GM19452 (cell line): ENCODE measurements at regions not wholly inside any gene's neighbourhood (a gene's known extent, or its start where the extent isn't known, plus 50 kb on each side); places are given as distances from the start of the nearest gene placed in this dataset.

Experiments
- ATAC-seq: cut with Tn5 transposase; IDR thresholded peaks from one replicate; pipeline ENCODE4 v1.9.1; 2021; ENCODE audit not compliant: unreplicated experiment

DNA sequence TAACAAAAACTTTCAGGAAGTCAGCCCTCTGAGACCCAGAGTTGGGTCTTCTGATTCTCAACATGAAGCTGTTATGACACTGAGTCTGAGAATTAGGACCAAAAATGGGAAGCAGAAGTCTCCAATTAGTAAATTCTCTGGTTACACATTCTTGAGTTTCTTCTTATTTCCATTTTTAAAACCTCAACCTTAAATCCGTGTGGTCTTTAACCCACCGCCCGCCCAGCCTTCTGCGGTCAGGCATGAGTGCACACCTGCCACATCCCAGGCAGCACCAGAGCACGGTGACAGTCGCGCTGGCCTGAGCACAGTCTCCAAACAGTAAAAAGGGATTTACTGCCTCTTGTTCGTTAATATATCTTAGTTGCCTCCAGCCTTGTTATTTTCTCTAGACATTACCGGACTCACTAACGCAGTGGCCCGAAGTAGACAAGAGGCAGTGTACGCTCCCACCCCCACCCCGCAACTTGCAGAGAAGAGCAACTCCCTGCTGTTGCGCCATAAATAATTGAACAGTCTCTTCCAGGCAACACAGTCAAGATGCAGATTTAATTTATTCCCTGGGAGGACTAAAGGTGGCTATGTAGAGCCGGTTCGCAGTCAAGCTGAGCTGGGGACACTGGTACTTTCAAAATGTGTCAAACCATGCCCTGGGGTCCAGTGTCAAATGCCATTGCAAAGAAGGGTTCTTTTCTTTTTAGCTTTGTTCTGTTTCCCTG is 147.0 kb upstream of the CELF2 start:
- ATAC-seq, result no peak

DNA sequence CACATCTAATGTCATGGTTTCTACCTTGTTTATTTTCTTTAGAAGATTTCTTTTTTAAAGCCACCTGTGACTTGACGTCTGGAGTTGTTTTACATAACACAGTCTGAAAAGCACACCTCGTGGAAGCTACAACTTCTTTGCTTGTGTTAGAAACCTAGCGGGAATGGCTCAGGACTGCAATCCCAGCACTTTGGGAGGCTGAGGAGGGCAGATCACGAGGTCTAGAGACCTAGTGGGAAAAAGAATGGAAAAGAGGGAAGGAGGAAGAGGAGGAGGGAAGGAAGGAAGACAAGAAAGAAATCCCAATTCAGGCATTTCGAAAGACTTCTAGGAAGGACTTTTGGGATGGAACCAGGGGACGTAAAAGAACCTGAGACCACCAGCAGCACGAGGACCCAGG is 146.3 kb upstream of the CELF2 start:
- ATAC-seq, result no peak

DNA sequence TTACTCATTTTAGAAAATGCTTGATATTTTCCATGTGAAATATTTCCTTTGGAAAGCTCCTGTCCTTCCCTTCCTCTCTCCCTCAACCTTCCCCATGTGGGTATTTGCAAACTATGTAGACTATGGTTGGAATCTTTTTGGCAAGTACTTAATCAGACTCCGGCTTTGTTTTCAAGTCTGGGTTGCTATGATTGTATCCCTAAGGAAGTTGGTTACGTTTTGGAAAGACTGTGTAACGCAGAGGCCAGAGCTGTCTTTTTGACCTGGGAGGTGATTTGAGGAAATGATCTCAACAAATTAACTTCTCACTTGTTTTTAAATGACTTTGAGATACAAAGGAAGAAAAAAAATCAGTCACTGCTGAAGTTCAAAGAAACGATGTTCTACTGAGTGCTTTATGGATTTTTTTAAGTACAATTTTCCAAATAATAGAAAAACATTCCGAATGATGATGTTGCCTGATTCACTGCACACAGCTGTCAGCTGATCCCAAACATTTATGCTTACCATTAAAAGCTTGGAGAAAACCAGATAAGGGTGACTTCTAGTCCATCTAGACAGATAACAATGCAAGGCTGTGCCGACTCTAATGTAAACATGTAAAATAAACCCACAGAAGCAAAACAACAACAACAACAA is 145.5 kb upstream of the CELF2 start:
- ATAC-seq, result no peak

GRCh38 chr10:10872764-10873163 is 144.9 kb upstream of the CELF2 start:
- ATAC-seq, result no peak

- no peak for ATAC-seq
Observed at GRCh38 chr10:10873289-10873688, 144.4 kb upstream of the CELF2 start.

DNA sequence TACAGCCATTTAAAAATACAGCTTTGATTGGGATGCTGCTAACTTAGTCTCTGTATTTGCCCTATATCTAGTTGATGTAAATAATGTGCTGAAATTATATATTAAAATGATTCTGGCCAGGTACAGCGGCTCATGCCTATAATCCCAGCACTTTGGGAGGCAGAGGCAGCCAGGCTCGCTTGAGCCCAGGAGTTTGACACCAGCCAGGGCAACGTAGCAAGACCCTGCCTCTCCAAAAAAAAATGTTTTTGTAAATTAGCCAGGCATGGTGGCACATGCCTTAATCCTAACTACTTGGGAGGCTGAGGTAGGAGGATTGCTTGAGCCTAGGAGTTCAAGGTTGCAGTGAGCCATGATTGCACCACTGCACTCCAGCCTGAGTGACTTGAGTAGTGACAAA is 143.8 kb upstream of the CELF2 start:
- ATAC-seq, result no peak

GRCh38 chr10:10878963-10879362 is 138.7 kb upstream of the CELF2 start:
- ATAC-seq, result no peak

DNA sequence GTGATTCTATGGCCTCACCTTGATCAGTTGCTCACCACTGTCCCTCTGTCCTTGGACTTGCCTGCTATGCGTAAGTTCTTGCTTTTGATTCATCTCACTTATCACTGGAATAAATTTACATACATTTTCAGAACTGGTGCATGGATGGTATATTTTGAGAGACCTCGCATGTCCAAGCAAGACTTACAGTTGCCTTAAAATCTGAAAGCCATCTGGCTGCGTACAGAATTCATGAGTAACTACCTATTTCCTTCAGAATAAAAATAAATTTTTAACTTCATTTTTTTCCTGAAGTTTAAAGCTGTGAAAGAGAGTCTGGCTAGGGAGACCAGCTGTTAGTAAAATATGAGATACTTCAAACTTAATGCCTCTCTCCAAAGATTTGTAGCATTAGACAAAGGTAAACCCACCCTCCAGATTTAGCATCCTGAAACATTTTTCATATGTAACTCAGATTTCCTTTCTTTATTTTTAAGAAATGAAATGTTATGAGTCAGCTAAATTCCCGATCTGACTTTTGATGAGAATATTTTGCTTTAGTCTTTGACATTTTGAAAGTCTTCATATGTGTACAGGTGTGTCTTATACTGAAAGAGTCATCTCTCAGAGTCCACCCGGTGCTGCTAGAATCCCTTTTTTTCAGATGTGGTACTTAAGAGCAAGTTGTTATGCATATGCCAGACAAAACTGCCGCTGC is 136.4 kb upstream of the CELF2 start:
- no peak for ATAC-seq

DNA sequence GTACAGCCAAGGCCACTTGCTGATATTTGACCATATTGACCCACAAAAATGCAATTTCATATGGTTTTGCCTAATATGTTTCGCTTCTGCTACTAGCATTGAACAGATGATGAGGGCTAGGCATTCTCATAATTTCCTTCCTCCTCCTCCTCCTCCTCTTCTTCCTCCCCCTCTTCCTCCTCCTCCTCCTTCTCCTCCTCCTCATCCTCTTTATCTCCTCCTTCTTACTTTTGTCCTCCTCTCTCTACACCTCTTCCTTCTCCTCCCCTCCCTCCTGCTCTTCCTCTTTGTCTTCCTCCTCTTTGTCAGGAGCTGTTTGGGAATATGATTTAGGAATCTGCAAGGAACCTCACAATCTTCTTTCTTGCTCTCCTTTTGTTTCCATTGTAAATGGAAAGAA is 133.9 kb upstream of the CELF2 start:
- no peak for ATAC-seq

- ATAC-seq, result no peak
Observed at GRCh38 chr10:10886861-10887531, 130.7 kb upstream of the CELF2 start.

GRCh38 chr10:10891124-10892082 is 126.3 kb upstream of the CELF2 start:
- ATAC-seq, result no peak

GRCh38 chr10:10892290-10892875 is 125.3 kb upstream of the CELF2 start:
- ATAC-seq, result no peak

- ATAC-seq, result no peak
Observed at GRCh38 chr10:10897400-10897799, 120.3 kb upstream of the CELF2 start.

DNA sequence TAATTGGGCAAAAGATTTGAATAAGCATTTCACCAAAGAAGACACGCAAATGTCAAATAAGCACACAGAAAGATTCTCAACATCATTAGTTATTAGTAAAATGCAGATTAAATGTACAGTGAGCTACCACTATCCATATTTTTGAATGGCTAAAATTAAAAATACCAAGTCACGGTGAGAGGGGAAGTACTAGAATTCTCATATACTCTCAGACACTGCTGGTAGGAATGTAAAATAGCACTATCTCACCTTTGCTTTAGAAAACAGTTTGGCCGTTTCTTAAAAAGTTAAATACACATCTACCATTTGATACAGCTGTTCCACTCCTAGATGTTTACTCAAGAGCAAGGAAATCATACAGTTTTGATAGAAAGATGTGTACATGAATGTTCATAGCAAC is 115.8 kb upstream of the CELF2 start:
- ATAC-seq, result no peak

GRCh38 chr10:10902951-10903350 is 114.7 kb upstream of the CELF2 start:
- ATAC-seq, result no peak

- no peak for ATAC-seq
Observed at GRCh38 chr10:10903620-10904019, 114.1 kb upstream of the CELF2 start.

DNA sequence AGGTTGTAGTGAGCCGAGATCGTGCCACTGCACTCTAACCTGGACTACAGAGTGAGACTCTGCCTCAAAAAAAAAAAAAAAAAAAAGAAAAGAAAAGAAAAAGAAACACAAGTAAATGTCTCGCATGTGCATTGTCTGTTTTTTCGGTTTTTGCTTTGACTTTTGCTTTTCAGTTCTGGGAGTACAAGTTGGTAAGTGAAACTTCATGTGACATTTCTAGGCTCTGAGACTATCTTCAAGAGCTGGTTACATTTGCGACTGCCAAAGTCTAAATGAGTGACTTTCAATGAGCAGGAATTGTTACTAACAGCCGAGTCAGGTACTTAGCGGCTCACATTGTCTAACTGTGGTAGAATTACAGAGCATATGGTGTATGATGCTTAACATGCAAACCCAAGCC is 107.0 kb upstream of the CELF2 start:
- no peak for ATAC-seq

DNA sequence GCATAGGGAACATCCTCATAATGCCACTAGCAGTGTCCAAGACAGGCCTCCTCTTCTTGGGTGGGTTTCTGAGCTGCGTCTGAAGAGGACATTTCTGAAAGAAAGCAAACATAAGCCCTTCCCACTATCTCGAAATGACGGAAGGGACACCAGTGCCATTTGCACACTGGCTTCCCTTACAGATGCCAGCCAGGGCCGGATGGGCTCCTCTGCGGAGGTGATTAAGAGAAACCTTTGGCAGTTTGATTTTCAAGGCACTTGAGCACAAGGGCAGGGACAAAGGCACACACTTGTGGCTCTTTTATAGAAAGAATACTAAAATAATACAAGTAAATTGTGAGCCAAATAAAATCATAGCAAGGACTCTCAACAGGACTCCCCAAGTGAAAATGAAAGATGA is 106.6 kb upstream of the CELF2 start:
- no peak for ATAC-seq

GRCh38 chr10:10911471-10911921 is 106.2 kb upstream of the CELF2 start:
- ATAC-seq, result no peak

DNA sequence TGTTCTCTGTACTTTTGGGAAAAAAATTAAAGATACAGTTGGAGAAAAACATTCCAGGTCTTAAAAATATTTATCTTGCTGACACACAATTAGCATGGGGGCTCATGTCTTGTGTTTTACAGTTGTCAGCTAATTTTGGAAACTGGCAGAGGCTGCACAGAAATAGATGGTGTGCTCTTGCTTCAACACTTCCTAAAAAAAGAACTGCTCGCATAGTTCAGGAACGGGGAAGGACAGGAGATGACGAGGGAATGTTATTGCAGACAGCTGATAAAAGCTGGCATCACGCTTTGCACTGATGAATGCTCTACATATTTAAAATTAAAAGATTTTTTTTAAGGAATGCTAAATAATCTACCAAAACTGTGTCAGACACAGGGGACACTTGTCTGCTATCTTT is 103.5 kb upstream of the CELF2 start:
- ATAC-seq, result no peak
